ENCODE measurements at regions not wholly inside any gene's neighbourhood (a gene's known extent, or its start where the extent isn't known, plus 50 kb on each side); places are given as distances from the start of the nearest gene placed in this dataset.

DNA sequence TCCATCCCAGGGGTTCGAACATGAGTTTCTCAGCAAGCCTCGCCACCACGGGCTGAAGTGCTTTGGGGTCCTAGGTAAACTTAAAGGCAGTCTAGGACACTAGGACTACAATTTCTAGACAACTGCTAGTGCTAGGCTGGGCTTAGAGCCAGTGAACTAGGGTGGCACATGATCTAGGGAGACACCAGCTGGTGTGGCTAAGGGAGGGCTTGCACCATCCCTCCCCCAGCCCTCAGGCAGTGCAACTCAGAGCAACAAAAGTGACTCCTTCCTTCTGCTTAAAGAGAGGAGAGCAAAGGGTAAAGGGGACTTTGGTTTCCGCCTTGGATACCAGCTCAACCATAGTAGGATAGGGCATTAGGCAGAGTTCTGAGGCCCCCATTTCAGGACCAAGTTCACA lies 162.5 kb upstream of the AFF2 start:
- Mint-ChIP-seq H3K27me3 (no peaks in the 10 kb centered on the region), H3K4me3 (no peak overlapping the region), H3K27ac (no peak overlapping the region), H3K4me1 (ENCODE audit: low read depth) (peaks cover 10% of the 10 kb centered on the region), H3K36me3 (ENCODE audit: low read depth) (no peaks in the 10 kb centered on the region), H3K9me3 (peaks cover 26% of the 10 kb centered on the region)
- intact Hi-C loops (cut with micrococcal nuclease) = no loop called here

DNA sequence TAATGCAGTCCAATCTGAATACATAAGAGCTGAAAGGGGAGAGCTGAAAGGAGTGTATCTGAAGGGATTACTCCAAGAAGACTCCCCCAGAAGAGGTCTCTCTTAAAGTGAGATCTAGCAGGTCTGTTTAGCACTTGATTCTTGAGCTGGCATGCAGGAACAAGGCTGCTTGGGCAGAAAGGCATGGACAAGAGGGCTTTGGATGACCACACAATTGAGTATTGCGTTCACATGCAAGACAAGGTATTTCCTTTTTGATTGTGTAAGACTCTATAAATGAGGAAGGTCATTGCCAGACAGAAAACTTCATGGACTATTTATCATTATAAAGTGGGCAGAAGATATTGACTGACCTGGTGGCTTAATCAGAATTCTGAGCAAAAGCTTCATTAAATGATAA lies 145.5 kb upstream of the AFF2 start:
- Mint-ChIP-seq H3K27ac (no peak overlapping the region), H3K4me1 (ENCODE audit: low read depth) (peaks cover 5% of the 10 kb centered on the region), H3K9me3 (peaks cover 10% of the 10 kb centered on the region), H3K27me3 (no peaks in the 10 kb centered on the region), H3K36me3 (ENCODE audit: low read depth) (no peaks in the 10 kb centered on the region), H3K4me3 (no peak overlapping the region)
- intact Hi-C loops (cut with micrococcal nuclease) = no loop called here

DNA sequence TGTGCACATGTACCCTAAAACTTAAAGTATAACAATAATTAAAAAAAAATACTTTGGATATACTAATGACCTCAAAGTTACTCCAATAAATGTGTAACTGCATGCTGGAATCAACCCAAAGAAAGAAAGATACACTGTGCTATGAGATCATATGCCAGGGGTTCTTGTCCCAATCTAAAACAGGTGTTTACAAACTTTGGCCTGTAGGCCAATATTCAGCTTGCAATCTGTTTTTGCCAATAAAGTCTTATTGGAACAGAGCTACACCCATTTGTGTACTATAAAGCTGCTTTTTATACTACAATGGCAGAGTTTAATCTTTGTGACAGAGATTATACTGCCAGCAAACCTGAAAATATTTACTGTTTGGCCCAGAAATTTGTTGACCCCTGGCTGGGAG lies 138.8 kb upstream of the AFF2 start:
- no peaks in the 10 kb centered on the region for H3K27me3 Mint-ChIP-seq
- no peak overlapping the region for H3K27ac Mint-ChIP-seq
- H3K36me3 Mint-ChIP-seq (ENCODE audit: low read depth) = no peaks in the 10 kb centered on the region
- no peaks in the 10 kb centered on the region for H3K9me3 Mint-ChIP-seq
- intact Hi-C loops (cut with micrococcal nuclease) = no loop called here
- H3K4me1 Mint-ChIP-seq (ENCODE audit: low read depth) = no peaks in the 10 kb centered on the region
- H3K4me3 Mint-ChIP-seq = no peak overlapping the region

DNA sequence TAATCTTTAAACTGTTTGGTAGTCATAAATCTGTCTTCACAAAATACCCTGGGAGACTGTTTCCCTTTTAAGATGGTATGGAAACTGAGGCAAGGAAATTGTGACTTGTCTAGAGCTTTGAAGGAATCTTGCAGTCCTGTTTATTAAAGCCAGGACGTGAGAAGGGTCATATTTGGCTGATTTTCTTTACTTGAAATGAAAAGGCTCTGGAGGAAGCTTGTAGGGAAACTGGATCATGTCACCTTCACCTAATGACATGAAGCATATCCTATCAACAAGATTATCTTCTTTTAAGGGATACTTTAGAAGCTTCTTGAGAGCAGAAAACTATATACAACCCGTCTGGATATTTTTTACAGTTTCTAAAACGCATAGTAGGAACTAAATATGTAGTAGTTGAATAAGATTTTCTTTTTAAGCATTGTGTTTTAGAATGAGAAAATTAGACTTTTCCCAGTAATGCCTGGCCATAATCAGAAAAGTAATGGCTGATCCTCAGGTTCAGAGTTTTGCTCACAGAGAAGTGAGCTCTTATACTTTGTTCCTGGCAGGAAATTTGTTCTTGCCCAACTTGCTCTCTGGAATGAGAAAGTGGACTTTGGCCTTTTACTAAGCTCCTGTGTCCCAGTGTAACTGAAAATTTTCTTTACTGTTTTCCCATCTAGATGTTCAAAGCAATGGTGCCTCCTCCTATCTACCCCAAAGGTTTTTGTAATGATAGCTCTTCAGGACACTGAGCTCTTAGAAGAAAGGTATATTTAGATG lies 136.8 kb upstream of the AFF2 start:
- Mint-ChIP-seq H3K4me3 (no peak overlapping the region), H3K36me3 (ENCODE audit: low read depth) (no peaks in the 10 kb centered on the region), H3K27me3 (no peaks in the 10 kb centered on the region), H3K27ac (no peak overlapping the region), H3K4me1 (ENCODE audit: low read depth) (no peaks in the 10 kb centered on the region), H3K9me3 (no peaks in the 10 kb centered on the region)
- intact Hi-C loops (cut with micrococcal nuclease) = no loop called here

DNA sequence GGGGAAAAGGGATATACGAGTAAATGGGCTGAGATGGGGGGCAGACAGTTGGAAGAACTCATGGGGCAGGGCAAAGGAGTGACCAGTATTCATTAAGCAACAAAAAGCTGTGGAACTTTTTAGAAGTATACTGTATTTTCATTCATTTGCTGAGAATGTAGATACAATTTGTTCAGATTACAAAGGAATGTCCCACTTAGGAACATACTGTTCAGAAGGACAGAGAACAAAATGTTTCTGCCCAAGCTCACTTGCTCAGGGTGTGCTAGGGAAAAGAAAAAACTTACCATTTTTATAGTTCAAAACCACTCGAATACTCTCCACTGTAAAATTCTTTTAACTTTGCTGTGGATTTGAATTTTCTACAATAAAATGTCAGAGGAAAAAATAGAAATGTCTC lies 135.2 kb upstream of the AFF2 start:
- intact Hi-C loops (cut with micrococcal nuclease) = no loop called here
- Mint-ChIP-seq H3K27me3 (no peaks in the 10 kb centered on the region), H3K9me3 (no peaks in the 10 kb centered on the region), H3K36me3 (ENCODE audit: low read depth) (no peaks in the 10 kb centered on the region), H3K27ac (no peak overlapping the region), H3K4me3 (no peak overlapping the region), H3K4me1 (ENCODE audit: low read depth) (no peaks in the 10 kb centered on the region)

DNA sequence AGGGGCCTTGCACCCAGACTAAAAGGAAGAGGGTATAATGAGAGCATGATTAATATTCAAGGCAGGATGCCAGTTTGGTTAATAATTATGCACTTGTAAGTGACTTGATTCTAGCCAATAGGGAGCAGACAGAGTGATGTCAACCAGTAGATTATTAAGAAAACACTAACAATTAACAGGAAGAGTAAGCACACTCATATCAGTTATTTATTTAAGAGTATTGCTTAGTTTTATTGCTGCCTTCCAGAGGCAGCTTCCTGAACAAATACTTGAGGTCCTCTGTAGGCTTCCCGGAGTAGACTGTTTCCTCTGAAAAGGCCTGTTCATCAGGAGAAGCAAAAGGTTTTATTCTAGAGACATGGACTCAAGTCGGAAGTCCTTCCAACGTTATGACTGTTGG lies 129.1 kb upstream of the AFF2 start:
- Mint-ChIP-seq H3K4me3 (no peak overlapping the region), H3K27me3 (no peaks in the 10 kb centered on the region), H3K4me1 (ENCODE audit: low read depth) (no peaks in the 10 kb centered on the region), H3K27ac (no peak overlapping the region), H3K36me3 (ENCODE audit: low read depth) (no peaks in the 10 kb centered on the region), H3K9me3 (peaks cover 3% of the 10 kb centered on the region)
- intact Hi-C loops (cut with micrococcal nuclease) = no loop called here

DNA sequence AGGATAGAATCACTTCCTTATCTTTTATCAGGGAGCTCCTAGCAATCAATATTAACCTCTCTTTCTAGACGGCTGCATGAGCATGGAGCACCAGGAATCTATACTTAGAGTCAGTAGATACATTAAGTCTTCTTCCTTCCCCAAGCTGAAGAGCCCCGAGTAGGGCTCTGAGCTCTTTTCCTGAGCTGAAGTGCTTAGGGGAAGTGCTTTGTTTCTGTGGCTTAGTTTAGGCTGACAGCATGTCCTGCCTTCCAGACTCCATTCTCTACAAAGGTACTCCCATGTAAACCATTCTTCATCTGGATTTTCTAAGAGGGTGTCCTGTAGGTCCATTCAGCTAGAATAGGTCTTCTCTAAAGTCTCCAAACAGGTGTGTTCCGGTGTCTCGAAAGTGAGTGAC lies 127.5 kb upstream of the AFF2 start:
- intact Hi-C loops (cut with micrococcal nuclease) = no loop called here
- Mint-ChIP-seq H3K9me3 (peaks cover 5% of the 10 kb centered on the region), H3K27me3 (no peaks in the 10 kb centered on the region), H3K27ac (no peak overlapping the region), H3K36me3 (ENCODE audit: low read depth) (no peaks in the 10 kb centered on the region), H3K4me3 (no peak overlapping the region), H3K4me1 (ENCODE audit: low read depth) (no peaks in the 10 kb centered on the region)

DNA sequence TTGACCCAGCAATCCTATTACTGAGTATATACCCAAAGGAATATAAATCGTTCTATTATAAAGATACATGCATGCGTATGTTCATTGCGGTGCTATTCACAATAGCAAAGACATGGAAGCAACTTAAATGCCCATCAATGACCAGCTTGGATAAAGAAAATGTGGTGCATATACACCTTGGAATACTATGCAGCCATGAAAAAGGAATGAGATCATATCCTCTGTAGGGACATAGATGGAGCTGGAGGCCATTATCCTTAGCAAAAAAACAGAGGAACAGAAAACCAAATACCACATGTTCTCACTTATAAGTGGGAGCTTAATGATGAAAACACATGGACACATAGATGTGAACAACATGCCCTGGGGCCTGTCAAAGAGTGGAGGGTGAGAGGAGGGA lies 124.1 kb upstream of the AFF2 start:
- Mint-ChIP-seq H3K4me1 (ENCODE audit: low read depth) (peaks cover 10% of the 10 kb centered on the region), H3K9me3 (peaks cover 5% of the 10 kb centered on the region), H3K27me3 (no peaks in the 10 kb centered on the region), H3K36me3 (ENCODE audit: low read depth) (no peaks in the 10 kb centered on the region), H3K4me3 (no peak overlapping the region), H3K27ac (no peak overlapping the region)
- intact Hi-C loops (cut with micrococcal nuclease) = no loop called here

DNA sequence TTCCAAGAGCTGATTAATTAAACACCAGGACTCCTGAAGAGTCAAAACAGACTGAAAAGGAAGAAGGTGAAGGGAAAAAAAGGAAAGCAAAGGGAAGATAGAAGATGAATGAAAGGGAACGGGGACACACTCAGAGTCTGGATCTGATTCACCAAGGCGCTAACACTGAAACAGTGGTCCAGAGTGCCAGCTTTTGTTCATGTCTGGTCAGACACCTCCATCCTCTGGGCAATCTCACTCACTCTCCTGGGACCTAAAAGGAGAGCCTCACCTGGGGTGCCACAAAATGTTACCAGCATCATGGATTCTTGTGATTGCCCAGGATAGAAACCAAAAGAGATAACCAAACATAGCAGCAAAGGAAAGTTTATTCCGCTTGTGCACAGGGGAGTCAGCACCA lies 120.3 kb upstream of the AFF2 start:
- peaks cover 5% of the 10 kb centered on the region for H3K9me3 Mint-ChIP-seq
- peaks cover 10% of the 10 kb centered on the region for H3K4me1 Mint-ChIP-seq (ENCODE audit: low read depth)
- no peaks in the 10 kb centered on the region for H3K36me3 Mint-ChIP-seq (ENCODE audit: low read depth)
- H3K27me3 Mint-ChIP-seq = no peaks in the 10 kb centered on the region
- intact Hi-C loops (cut with micrococcal nuclease) = no loop called here
- H3K4me3 Mint-ChIP-seq = peak overlapping the region; percentile 27
- peak overlapping the region; percentile 54 for H3K27ac Mint-ChIP-seq

DNA sequence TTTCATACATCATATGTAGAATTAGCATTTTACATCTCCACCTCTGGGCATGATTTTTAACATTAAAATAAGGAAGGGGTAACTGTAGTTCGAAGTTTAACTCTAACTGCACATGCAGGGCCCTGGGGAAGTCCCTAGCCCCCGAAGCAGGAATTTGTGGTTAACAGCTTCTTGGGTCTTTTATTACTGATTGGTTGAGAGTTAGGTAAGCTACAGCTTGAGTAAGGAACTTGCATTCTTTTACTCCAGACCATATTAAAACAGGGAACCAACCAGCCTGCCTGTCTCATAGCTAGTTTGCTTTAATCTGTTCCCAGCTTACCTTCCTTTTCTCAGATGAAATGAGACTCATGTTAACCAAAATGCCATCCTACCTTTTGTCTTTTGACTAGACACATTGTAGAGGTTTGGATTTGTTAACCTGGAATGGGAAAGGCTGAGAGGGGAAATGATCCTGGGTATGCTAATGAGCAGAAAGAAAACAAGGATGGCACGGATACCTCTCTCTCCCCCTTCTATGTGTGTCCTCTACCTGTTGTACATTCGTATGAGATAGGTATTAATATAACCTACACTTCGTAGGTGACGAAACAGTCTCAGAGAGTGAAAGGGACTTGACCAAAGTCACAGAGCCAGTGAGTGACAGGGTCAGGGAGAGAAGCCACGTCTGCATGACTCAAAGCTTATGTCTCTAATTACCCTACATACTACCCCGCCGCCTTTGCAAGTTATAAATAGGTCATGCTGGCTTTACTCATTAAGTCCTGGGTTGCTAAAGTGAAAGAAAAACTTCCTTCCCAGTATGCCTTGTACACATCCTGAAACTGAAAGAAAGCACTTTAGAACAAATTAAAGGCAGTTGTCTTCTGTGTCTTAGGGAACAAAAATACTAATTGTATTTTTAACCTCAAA lies 119.5 kb upstream of the AFF2 start:
- no peaks in the 10 kb centered on the region for H3K27me3 Mint-ChIP-seq
- H3K4me1 Mint-ChIP-seq (ENCODE audit: low read depth) = peaks cover 10% of the 10 kb centered on the region
- intact Hi-C loops (cut with micrococcal nuclease) = no loop called here
- peak overlapping the region; percentile 54 for H3K27ac Mint-ChIP-seq
- peak overlapping the region; percentile 26 for H3K4me3 Mint-ChIP-seq
- H3K9me3 Mint-ChIP-seq = peaks cover 5% of the 10 kb centered on the region
- no peaks in the 10 kb centered on the region for H3K36me3 Mint-ChIP-seq (ENCODE audit: low read depth)

DNA sequence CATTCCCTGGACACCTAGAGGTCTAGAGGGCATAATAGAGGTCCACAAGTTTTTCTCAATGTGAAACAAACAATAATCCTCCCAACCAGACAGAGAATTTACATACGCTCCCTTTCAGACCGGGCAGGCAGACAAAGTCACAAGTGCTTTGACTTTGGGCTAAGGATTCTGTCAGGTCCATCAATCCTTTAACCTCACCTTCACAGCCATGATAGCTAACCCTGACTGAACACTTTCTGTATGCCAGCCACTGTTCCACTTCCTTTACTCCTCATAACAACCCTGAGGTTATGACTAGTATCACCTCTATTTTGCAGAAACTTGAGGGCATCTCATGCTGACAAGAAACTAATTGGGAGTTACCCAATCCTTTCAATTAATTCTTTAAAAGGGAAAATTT lies 118.8 kb upstream of the AFF2 start:
- H3K27ac Mint-ChIP-seq = peak overlapping the region; percentile 54
- no peaks in the 10 kb centered on the region for H3K9me3 Mint-ChIP-seq
- intact Hi-C loops (cut with micrococcal nuclease) = no loop called here
- peak overlapping the region; percentile 17 for H3K4me3 Mint-ChIP-seq
- H3K27me3 Mint-ChIP-seq = no peaks in the 10 kb centered on the region
- H3K36me3 Mint-ChIP-seq (ENCODE audit: low read depth) = no peaks in the 10 kb centered on the region
- peaks cover 10% of the 10 kb centered on the region for H3K4me1 Mint-ChIP-seq (ENCODE audit: low read depth)

DNA sequence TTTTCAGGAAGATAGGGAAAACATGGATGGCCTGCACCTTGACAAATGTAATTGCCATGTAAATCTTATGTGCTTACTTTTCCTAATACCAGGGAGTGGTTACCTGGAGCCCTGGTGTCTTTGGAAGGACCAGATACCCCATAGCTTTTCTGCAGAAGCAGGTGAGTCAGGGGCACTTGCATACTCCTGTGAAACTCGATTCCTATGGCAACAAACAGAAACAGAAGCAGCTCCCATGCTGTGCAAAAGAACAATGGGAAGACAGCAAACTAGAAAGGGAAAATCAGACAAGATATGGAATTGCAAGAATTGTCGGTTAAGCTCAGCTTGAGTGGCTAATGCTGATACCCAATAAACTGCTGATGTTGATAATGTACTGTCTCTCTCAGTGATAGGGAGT lies 117.4 kb upstream of the AFF2 start:
- intact Hi-C loops (cut with micrococcal nuclease) = no loop called here
- Mint-ChIP-seq H3K4me1 (ENCODE audit: low read depth) (peaks cover 10% of the 10 kb centered on the region), H3K27ac (no peak overlapping the region), H3K36me3 (ENCODE audit: low read depth) (no peaks in the 10 kb centered on the region), H3K27me3 (no peaks in the 10 kb centered on the region), H3K4me3 (no peak overlapping the region), H3K9me3 (no peaks in the 10 kb centered on the region)

DNA sequence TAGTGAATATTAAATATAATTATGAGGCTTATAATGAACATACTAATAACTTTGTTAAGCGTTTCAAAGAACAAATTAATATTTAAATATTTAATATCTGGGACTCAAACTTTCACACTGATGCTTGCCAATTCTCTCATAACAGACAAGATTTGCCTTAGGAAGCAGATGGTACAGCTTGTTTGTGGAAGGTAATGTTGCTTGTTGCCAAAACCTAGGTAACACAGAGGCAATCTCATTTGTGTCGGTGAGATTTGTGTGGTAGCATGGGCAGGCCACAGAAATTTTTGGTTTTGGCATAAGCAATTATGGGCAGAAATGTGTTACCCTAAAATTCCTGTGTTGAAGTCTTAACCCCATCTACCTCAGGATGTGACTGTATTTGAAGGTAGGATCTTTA lies 114.9 kb upstream of the AFF2 start:
- no peaks in the 10 kb centered on the region for H3K27me3 Mint-ChIP-seq
- no peaks in the 10 kb centered on the region for H3K36me3 Mint-ChIP-seq (ENCODE audit: low read depth)
- no peak overlapping the region for H3K4me3 Mint-ChIP-seq
- no peak overlapping the region for H3K27ac Mint-ChIP-seq
- intact Hi-C loops (cut with micrococcal nuclease) = no loop called here
- no peaks in the 10 kb centered on the region for H3K9me3 Mint-ChIP-seq
- peaks cover 13% of the 10 kb centered on the region for H3K4me1 Mint-ChIP-seq (ENCODE audit: low read depth)

DNA sequence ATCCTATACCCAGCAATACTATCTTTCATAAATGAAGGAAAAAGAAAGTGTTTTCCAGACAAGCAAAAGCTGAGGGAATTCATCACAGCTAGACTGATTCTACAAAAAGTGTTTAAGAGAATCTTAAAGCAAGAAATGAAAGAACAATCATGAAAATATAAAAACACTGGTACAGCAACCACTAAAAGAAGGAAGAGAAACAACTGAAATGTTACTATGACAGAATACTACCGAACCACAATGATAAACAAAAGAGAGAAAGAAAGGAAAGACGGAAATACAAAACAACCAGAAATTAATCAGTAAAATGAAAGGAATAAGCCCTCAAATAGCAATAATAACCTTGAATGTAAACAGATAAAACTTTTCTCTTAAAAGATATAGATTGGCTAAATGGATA lies 110.8 kb upstream of the AFF2 start:
- no peaks in the 10 kb centered on the region for H3K9me3 Mint-ChIP-seq
- intact Hi-C loops (cut with micrococcal nuclease) = no loop called here
- H3K36me3 Mint-ChIP-seq (ENCODE audit: low read depth) = no peaks in the 10 kb centered on the region
- H3K4me1 Mint-ChIP-seq (ENCODE audit: low read depth) = peaks cover 11% of the 10 kb centered on the region
- no peak overlapping the region for H3K27ac Mint-ChIP-seq
- no peak overlapping the region for H3K4me3 Mint-ChIP-seq
- H3K27me3 Mint-ChIP-seq = no peaks in the 10 kb centered on the region
